ENCODE measurements at regions not wholly inside any gene's neighbourhood (a gene's known extent, or its start where the extent isn't known, plus 50 kb on each side); places are given as distances from the start of the nearest gene placed in this dataset.

- TF ChIP-seq CTCF (conservative IDR thresholded peaks at IDR 0.05; ENCODE audit: low read depth, low read length) (no peak), EZH2phosphoT487 (IDR thresholded peaks at IDR 0.05; ENCODE audit: borderline replicate concordance, low read length) (no peak), EZH2 (IDR thresholded peaks at IDR 0.05; ENCODE audit: low read length, unreplicated experiment) (no peak)
Observed at GRCh38 chr2:19685731-19686130, 216.1 kb downstream of the TTC32 start.

All from PC-3 (cell line).